GM12873 (cell line): ENCODE measurements at regions not wholly inside any gene's neighbourhood (a gene's known extent, or its start where the extent isn't known, plus 50 kb on each side); places are given as distances from the start of the nearest gene placed in this dataset.

Experiments
- TF ChIP-seq, protein P1 (sequence below): IDR thresholded peaks from 2 replicates; pipeline ENCODE4 v1.5.1; 2012; ENCODE audit warnings: low read depth, mild to moderate bottlenecking, moderate library complexity, low read length, control low read depth; ENCODE audit not compliant: insufficient read depth; ENCODE audit errors: missing control alignments

DNA sequence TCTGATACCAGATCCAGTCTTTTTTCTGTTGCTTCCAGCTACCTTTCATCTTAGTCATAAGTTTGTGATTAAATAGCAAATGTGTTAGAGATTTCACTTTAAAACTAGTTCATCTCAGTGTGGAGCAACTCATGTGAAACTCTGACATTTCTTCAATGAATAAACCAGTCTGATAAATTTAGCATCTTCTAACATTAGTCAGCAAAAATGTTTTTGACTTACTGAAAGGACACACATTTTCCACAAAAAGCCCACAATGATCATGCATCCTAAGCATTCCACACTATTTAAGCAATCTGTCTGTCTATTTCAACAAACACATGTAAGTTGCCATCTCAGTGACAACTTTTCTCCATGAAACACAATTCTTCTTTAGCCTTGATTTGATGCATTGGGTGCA lies 222.2 kb upstream of the SLC35B3 start:
- TF ChIP-seq, protein P1, sequence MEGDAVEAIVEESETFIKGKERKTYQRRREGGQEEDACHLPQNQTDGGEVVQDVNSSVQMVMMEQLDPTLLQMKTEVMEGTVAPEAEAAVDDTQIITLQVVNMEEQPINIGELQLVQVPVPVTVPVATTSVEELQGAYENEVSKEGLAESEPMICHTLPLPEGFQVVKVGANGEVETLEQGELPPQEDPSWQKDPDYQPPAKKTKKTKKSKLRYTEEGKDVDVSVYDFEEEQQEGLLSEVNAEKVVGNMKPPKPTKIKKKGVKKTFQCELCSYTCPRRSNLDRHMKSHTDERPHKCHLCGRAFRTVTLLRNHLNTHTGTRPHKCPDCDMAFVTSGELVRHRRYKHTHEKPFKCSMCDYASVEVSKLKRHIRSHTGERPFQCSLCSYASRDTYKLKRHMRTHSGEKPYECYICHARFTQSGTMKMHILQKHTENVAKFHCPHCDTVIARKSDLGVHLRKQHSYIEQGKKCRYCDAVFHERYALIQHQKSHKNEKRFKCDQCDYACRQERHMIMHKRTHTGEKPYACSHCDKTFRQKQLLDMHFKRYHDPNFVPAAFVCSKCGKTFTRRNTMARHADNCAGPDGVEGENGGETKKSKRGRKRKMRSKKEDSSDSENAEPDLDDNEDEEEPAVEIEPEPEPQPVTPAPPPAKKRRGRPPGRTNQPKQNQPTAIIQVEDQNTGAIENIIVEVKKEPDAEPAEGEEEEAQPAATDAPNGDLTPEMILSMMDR = no peak

DNA sequence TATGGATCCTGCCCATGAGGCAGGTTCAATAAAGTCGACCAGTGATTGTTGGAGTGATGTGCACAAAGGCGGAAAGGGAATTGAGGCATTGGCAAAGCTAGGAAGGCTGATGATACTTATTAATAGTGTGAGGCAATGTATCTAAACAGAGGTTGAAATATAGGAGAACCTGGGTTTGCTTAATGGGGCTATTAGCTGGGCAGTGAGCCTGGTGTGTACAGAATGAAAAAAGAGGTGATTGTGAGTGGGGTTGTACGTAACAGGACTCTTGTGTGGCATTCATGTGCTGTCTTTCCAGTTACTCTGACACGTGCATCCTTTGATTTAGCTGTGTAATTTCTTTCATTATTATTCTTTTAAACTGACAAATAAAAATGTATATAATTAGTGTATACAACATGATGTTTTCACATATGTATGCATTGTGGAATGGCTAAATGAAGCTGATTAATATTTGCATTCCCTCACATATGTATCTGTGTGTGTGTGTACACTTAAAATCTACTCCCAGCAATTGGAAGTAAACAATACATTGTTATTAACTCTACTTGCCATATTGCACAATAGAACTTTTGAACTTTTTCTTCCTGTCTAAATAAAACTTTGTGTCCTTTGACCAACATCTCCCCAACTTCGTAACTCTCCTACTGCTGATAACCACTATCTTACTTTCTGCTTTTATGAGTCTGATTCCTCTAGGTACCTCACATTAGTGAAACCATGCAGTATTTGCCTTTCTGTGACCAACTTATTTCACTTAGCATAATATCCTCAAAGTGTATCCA lies 220.5 kb upstream of the SLC35B3 start:
- TF ChIP-seq, protein P1 = no peak

DNA sequence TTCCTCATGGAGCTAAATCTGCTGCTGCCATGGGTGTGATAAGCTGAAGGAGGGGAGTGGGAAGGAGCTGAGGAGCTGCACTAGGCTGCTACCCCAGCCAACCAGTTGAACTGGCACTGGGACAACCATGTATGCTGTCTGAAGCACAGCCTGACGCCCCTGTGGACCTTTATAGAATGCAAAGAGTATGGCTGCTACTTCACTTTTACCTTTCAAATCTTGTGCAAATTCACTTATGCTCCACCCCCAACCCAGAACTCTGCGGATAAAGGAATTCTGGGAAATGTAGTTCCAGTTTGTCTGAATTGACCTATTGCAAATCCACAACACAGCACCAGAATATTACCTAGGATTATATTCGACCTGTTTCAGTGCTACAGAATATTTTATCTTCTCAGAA lies 217.4 kb upstream of the SLC35B3 start:
- TF ChIP-seq, protein P1 = no peak

DNA sequence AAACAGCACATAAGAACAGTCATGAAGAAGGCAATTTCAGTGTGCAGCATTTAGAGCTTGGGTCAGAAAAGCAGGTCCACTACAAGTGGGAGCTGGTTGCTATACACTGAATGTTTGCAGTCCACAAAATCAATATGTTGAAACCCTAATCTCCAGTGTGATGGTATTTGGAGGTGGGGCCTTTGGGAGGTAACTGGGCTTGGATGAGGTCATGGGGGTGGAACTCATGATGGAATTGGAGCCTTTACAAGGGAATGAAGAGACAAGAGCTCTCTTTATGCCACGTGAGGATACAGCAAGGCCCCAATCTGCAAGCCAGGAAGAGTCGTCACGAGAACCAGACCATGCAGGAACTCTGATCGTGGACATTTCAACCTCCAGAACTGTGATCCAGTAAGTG lies 216.7 kb upstream of the SLC35B3 start:
- TF ChIP-seq, protein P1 = no peak

DNA sequence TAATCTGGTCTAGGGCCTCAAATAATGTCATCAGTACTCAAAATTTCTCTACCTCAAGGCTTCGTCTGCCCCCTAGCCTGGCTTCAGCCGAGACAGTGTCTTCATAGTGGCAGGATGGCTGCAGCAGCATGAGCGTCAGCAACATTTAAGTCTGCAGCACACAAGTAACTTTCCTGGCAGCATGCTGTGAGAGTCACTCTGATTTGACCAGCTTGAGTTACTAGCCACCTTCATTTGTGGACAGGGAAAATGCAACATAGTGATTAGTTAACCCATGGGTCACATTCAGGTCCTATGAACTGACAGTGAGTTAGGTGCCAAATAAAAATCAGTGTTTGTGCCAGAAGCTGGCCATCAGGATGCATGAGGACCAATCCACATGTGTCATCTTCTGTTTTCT lies 209.9 kb upstream of the SLC35B3 start:
- TF ChIP-seq, protein P1 = no peak

DNA sequence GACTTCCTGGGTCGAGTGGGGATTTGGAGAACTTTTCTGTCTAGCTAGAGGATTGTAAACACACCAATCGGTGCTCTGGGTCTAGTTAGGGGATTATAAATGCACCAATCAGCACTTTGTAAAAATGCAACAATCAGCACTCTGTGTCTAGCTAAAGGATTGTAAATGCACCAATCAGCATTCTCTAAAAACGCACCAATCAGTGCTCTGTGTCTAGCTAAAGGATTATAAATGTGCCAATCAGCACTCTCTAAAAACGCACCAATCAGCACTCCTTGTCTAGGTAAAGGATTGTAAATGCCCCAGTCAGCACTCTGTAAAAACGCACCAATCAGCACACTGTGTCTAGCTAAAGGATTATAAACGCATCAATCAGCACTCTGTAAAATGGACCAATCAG lies 209.0 kb upstream of the SLC35B3 start:
- TF ChIP-seq, protein P1 = no peak

DNA sequence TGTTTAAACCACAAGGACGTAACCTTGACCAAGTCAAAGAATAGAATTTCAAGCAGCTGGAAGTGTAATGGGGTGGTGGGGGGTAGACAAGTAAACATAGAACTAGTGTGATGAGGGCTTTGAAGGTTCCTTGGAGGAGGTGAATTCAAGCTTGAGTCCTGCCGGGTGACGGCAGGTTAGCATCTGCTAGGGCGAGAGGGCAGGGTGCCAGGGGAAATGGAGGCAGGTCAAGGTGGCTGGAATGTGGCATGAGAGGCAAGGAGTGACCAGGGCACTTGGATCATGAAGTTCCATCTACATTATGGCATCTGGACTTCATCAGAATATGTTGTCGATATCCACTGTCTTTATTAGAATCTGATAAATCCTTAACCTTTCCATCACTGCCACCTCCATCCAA lies 207.5 kb upstream of the SLC35B3 start:
- TF ChIP-seq, protein P1 = no peak
